Hepatocyte (in vitro differentiated cells): ENCODE measurements at regions not wholly inside any gene's neighbourhood (a gene's known extent, or its start where the extent isn't known, plus 50 kb on each side); places are given as distances from the start of the nearest gene placed in this dataset.

Source experiments
- EZH2 ChIP-seq: fragments of 200-600 bp; sonication (generic); IDR thresholded peaks from 2 replicates; pipeline ENCODE4 v1.6.1; 2016; ENCODE audit warnings: antibody characterized with exemption, mild to moderate bottlenecking, borderline replicate concordance
- TF ChIP-seq, protein P1 (sequence below): fragments of 200-600 bp; sonication (generic); IDR thresholded peaks from 2 replicates; pipeline ENCODE4 v1.5.1; 2016; ENCODE audit warnings: antibody characterized with exemption, mild to moderate bottlenecking; ENCODE audit not compliant: poor library complexity

DNA sequence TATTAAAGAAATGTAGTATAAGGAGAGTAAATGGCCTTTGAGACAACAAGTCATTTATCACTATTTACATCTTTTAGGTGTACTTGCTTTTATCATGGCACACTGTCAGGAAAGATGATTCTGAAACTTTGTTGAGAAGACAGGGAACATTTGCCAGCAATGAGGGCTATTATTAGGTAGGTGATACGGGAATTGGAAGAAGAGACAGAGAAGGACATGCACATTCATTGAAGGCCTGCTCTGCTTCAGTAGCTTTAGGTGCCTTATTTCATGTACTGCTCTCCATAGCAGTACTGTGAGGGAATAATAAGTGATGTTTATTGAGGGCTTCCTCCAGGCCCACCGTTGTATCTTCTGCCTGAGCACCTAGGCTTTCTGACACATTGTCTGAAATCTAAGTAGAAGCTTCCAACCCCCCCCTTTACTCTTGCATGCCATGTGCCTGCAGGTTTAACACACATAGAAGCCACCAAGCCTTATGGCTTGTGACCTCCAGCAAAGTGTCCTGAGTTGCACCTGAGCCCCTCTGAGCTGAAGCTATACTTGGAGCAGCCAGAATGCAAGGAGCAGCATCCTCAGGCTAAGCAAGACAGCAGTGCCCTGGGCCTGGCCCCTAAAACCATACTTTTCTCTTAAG, 275.2 kb upstream of the VLDLR start:
- TF ChIP-seq EZH2 = no peak
- TF ChIP-seq, protein P1, sequence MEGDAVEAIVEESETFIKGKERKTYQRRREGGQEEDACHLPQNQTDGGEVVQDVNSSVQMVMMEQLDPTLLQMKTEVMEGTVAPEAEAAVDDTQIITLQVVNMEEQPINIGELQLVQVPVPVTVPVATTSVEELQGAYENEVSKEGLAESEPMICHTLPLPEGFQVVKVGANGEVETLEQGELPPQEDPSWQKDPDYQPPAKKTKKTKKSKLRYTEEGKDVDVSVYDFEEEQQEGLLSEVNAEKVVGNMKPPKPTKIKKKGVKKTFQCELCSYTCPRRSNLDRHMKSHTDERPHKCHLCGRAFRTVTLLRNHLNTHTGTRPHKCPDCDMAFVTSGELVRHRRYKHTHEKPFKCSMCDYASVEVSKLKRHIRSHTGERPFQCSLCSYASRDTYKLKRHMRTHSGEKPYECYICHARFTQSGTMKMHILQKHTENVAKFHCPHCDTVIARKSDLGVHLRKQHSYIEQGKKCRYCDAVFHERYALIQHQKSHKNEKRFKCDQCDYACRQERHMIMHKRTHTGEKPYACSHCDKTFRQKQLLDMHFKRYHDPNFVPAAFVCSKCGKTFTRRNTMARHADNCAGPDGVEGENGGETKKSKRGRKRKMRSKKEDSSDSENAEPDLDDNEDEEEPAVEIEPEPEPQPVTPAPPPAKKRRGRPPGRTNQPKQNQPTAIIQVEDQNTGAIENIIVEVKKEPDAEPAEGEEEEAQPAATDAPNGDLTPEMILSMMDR = no peak
